Right atrium auricular region (tissue), 2 donors: ENCODE measurements at regions not wholly inside any gene's neighbourhood (a gene's known extent, or its start where the extent isn't known, plus 50 kb on each side); places are given as distances from the start of the nearest gene placed in this dataset.

ENCODE experiments used
- DNase-seq: peaks from one replicate; pipeline ENCODE4 v3.0.0-alpha.2; 2019; ENCODE audit warnings: low spot score
- H3K27ac ChIP-seq, 2 donors: fragments of 200-600 bp; sonication (generic); 1 replicate in 1 of 2; 2 replicates in 1 of 2; pipeline ENCODE4 v1.5.1; 2016 to 2019
- H3K27me3 ChIP-seq, 2 donors: fragments of 200-600 bp; sonication (generic); one replicate each; pipeline versions ENCODE4 v1.5.1 to v1.6.0; 2017 to 2019
- H3K36me3 ChIP-seq: fragments of 200-600 bp; sonication (generic); one replicate; pipeline ENCODE4 v1.5.1; 2016
- H3K4me1 ChIP-seq, 2 donors: fragments of 200-600 bp; sonication (generic); one replicate each; pipeline versions ENCODE4 v1.5.1 to v1.6.0; 2017 to 2019
- H3K4me3 ChIP-seq, 2 donors: fragments of 200-600 bp; sonication (generic); 1 replicate in 1 of 2; 2 replicates in 1 of 2; pipeline ENCODE4 v1.5.1; 2017 to 2019; ENCODE audit warnings: mild to moderate bottlenecking in 1 of 2, moderate library complexity in 1 of 2
- H3K9me3 ChIP-seq, 2 donors: fragments of 200-600 bp; sonication (generic); one replicate each; pipeline ENCODE4 v1.5.1; 2019
- CTCF ChIP-seq, 2 donors: fragments of 200-600 bp; sonication (generic); IDR thresholded peaks; one replicate each; pipeline ENCODE4 v1.5.1; 2019; ENCODE audit warnings: antibody characterized with exemption in 2 of 2

- no peaks in the 10 kb centered on the region for H3K27me3 ChIP-seq
- H3K9me3 ChIP-seq: no peaks in the 10 kb centered on the region
- no peak overlapping the region for H3K4me3 ChIP-seq
- peaks cover 0 to 13% of the 10 kb centered on the region in 2 donors for H3K4me1 ChIP-seq
- no peaks in the 10 kb centered on the region for H3K36me3 ChIP-seq
- DNase-seq: no peak
- peak in 1 of 2 donors; percentile 11 for TF ChIP-seq CTCF (IDR thresholded peaks at IDR 0.05)
- H3K27ac ChIP-seq: no peak overlapping the region
Observed at GRCh38 chr6:159118924-159119323, 50.3 kb upstream of the FNDC1 start.

- Histone ChIP-seq H3K9me3 (no peaks in the 10 kb centered on the region), H3K27ac (peak overlapping the region; percentile 39 to 66), H3K4me3 (no peak overlapping the region), H3K4me1 (peaks cover 0 to 13% of the 10 kb centered on the region in 2 donors), H3K36me3 (no peaks in the 10 kb centered on the region), H3K27me3 (no peaks in the 10 kb centered on the region)
- DNase-seq: no peak
- no peak for TF ChIP-seq CTCF (IDR thresholded peaks at IDR 0.05)
Observed at GRCh38 chr6:159117563-159117962, 51.6 kb upstream of the FNDC1 start.

GRCh38 chr6:159117046-159117445 is 52.2 kb upstream of the FNDC1 start:
- no peak overlapping the region for H3K4me3 ChIP-seq
- peaks cover 0 to 13% of the 10 kb centered on the region in 2 donors for H3K4me1 ChIP-seq
- H3K27ac ChIP-seq: peak overlapping the region; percentile 39 to 66
- DNase-seq: no peak
- H3K27me3 ChIP-seq: no peaks in the 10 kb centered on the region
- no peaks in the 10 kb centered on the region for H3K9me3 ChIP-seq
- H3K36me3 ChIP-seq: no peaks in the 10 kb centered on the region
- no peak for TF ChIP-seq CTCF (IDR thresholded peaks at IDR 0.05)

GRCh38 chr6:159116343-159116742 is 52.9 kb upstream of the FNDC1 start:
- no peak for DNase-seq
- no peak for TF ChIP-seq CTCF (IDR thresholded peaks at IDR 0.05)
- Histone ChIP-seq H3K27ac (peak overlapping the region in 1 of 2 donors; percentile 66), H3K27me3 (no peaks in the 10 kb centered on the region), H3K4me1 (peaks cover 0 to 13% of the 10 kb centered on the region in 2 donors), H3K4me3 (no peak overlapping the region), H3K9me3 (no peaks in the 10 kb centered on the region), H3K36me3 (no peaks in the 10 kb centered on the region)

GRCh38 chr6:159114569-159114968 is 54.6 kb upstream of the FNDC1 start:
- no peak for DNase-seq
- Histone ChIP-seq H3K36me3 (no peaks in the 10 kb centered on the region), H3K4me1 (peaks cover 0 to 13% of the 10 kb centered on the region in 2 donors), H3K27me3 (no peaks in the 10 kb centered on the region), H3K27ac (no peak overlapping the region), H3K9me3 (no peaks in the 10 kb centered on the region), H3K4me3 (no peak overlapping the region)
- TF ChIP-seq CTCF (IDR thresholded peaks at IDR 0.05): no peak

- Histone ChIP-seq H3K27me3 (no peaks in the 10 kb centered on the region), H3K9me3 (no peaks in the 10 kb centered on the region), H3K4me3 (no peak overlapping the region), H3K36me3 (no peaks in the 10 kb centered on the region), H3K4me1 (peaks cover 0 to 13% of the 10 kb centered on the region in 2 donors), H3K27ac (no peak overlapping the region)
- DNase-seq: no peak
- TF ChIP-seq CTCF (IDR thresholded peaks at IDR 0.05): no peak
Observed at GRCh38 chr6:159113223-159113622, 56.0 kb upstream of the FNDC1 start.
